GM19238 (cell line): ENCODE measurements at regions not wholly inside any gene's neighbourhood (a gene's known extent, or its start where the extent isn't known, plus 50 kb on each side); places are given as distances from the start of the nearest gene placed in this dataset.
"Not testable (repeated sequence)": the region's sequence is repeated elsewhere in the genome, so short reads cannot be mapped to it uniquely, and the experiment has no call there.

ENCODE experiments used
- DNase-seq: peaks from one replicate; pipeline ENCODE4 v3.0.0; 2011; ENCODE audit warnings: low spot score; ENCODE audit not compliant: insufficient read length

GRCh38 chr2:35355056-35355455, 1000.5 kb upstream of the CRIM1 start:
- no peak for DNase-seq

GRCh38 chr2:35347561-35347960, 1008.0 kb upstream of the CRIM1 start:
- no peak for DNase-seq

GRCh38 chr2:35343135-35343534, 1012.4 kb upstream of the CRIM1 start:
- DNase-seq, result no peak

- no peak for DNase-seq
Measured at GRCh38 chr2:35339211-35339610, 1016.4 kb upstream of the CRIM1 start.

GRCh38 chr2:35337922-35338321, 1017.7 kb upstream of the CRIM1 start:
- no peak for DNase-seq

- no peak for DNase-seq
Measured at GRCh38 chr2:35314049-35314448, 1041.5 kb upstream of the CRIM1 start.

- no peak for DNase-seq
Measured at GRCh38 chr2:35301369-35301768, 1054.2 kb upstream of the CRIM1 start.

GRCh38 chr2:35298493-35298892, 1057.1 kb upstream of the CRIM1 start:
- DNase-seq, result no peak

- DNase-seq, result no peak
Measured at GRCh38 chr2:35297403-35297802, 1058.2 kb upstream of the CRIM1 start.

- no peak for DNase-seq
Measured at GRCh38 chr2:35294636-35295263, 1060.8 kb upstream of the CRIM1 start.

- DNase-seq, result no peak
Measured at GRCh38 chr2:35293261-35293660, 1062.3 kb upstream of the CRIM1 start.

GRCh38 chr2:35292199-35292598, 1063.4 kb upstream of the CRIM1 start:
- no peak for DNase-seq

GRCh38 chr2:35281702-35282101, 1073.9 kb upstream of the CRIM1 start:
- no peak for DNase-seq

- DNase-seq, result no peak
Measured at GRCh38 chr2:35255826-35256225, 1099.8 kb upstream of the CRIM1 start.

- no peak for DNase-seq
Measured at GRCh38 chr2:35251156-35251555, 1104.4 kb upstream of the CRIM1 start.

- no peak for DNase-seq
Measured at GRCh38 chr2:35246702-35247101, 1108.9 kb upstream of the CRIM1 start.

GRCh38 chr2:35228584-35228983, 1127.0 kb upstream of the CRIM1 start:
- DNase-seq, result no peak

- DNase-seq, result no peak
Measured at GRCh38 chr2:35220461-35220860, 1135.1 kb upstream of the CRIM1 start.

GRCh38 chr2:35204881-35205280, 1150.7 kb upstream of the CRIM1 start:
- no peak for DNase-seq

- no peak for DNase-seq
Measured at GRCh38 chr2:35204323-35204722, 1151.3 kb upstream of the CRIM1 start.

GRCh38 chr2:35199298-35199697, 1156.3 kb upstream of the CRIM1 start:
- DNase-seq, result no peak

- DNase-seq, result no peak
Measured at GRCh38 chr2:35185861-35186412, 1169.6 kb upstream of the CRIM1 start.

GRCh38 chr2:35184471-35184870, 1171.1 kb upstream of the CRIM1 start:
- DNase-seq, result no peak

- not testable (repeated sequence) for DNase-seq
Measured at GRCh38 chr2:35176726-35177125, 1178.9 kb upstream of the CRIM1 start.
